ENCODE measurements at regions not wholly inside any gene's neighbourhood (a gene's known extent, or its start where the extent isn't known, plus 50 kb on each side); places are given as distances from the start of the nearest gene placed in this dataset.

- H3K4me1 Mint-ChIP-seq, result no peaks in the 10 kb centered on the region
These were observed 67.9 kb upstream of the ANO6 start for GRCh38 chr12:45148006-45148405.

GRCh38 chr12:45148619-45149018, 67.3 kb upstream of the ANO6 start:
- no peaks in the 10 kb centered on the region for H3K36me3 Mint-ChIP-seq
- peaks cover 2% of the 10 kb centered on the region for H3K27me3 Mint-ChIP-seq (ENCODE audit: low read depth)
- H3K27ac Mint-ChIP-seq, result no peak overlapping the region
- no peak for TF ChIP-seq CTCF (IDR thresholded peaks at IDR 0.05; ENCODE audit: unreplicated experiment)
- H3K9me3 Mint-ChIP-seq, result peaks cover 43% of the 10 kb centered on the region
- no peak overlapping the region for H3K4me3 Mint-ChIP-seq
- no peaks in the 10 kb centered on the region for H3K4me1 Mint-ChIP-seq
- DNase-seq (ENCODE audit: low spot score in 2 of 2, unreplicated experiment in 2 of 2), result no peak

More at GRCh38 chr12:45148006-45148405, 67.9 kb upstream of the ANO6 start:
- Mint-ChIP-seq H3K4me3 (no peak overlapping the region), H3K27ac (no peak overlapping the region), H3K9me3 (peaks cover 41% of the 10 kb centered on the region), H3K36me3 (no peaks in the 10 kb centered on the region), H3K27me3 (ENCODE audit: low read depth) (peaks cover 2% of the 10 kb centered on the region)
- no peak for DNase-seq (ENCODE audit: low spot score in 2 of 2, unreplicated experiment in 2 of 2)
- no peak for TF ChIP-seq CTCF (IDR thresholded peaks at IDR 0.05; ENCODE audit: unreplicated experiment)

- H3K27me3 Mint-ChIP-seq (ENCODE audit: low read depth), result peaks cover 3% of the 10 kb centered on the region
- H3K4me1 Mint-ChIP-seq, result no peaks in the 10 kb centered on the region
- TF ChIP-seq CTCF (IDR thresholded peaks at IDR 0.05; ENCODE audit: unreplicated experiment), result no peak
- DNase-seq (ENCODE audit: low spot score in 2 of 2, unreplicated experiment in 2 of 2), result no peak
- no peak overlapping the region for H3K27ac Mint-ChIP-seq
- peaks cover 33% of the 10 kb centered on the region for H3K9me3 Mint-ChIP-seq
- H3K4me3 Mint-ChIP-seq, result no peak overlapping the region
- peaks cover 6% of the 10 kb centered on the region for H3K36me3 Mint-ChIP-seq
These were observed 50.6 kb upstream of the ANO6 start for GRCh38 chr12:45165284-45165683.

- Mint-ChIP-seq H3K27ac (no peak overlapping the region), H3K36me3 (peaks cover 6% of the 10 kb centered on the region), H3K9me3 (peaks cover 29% of the 10 kb centered on the region), H3K27me3 (ENCODE audit: low read depth) (peaks cover 3% of the 10 kb centered on the region), H3K4me3 (no peak overlapping the region), H3K4me1 (no peaks in the 10 kb centered on the region)
- no peak for TF ChIP-seq CTCF (IDR thresholded peaks at IDR 0.05; ENCODE audit: unreplicated experiment)
- DNase-seq (ENCODE audit: low spot score in 2 of 2, unreplicated experiment in 2 of 2), result no peak
These were observed 49.8 kb upstream of the ANO6 start for GRCh38 chr12:45166056-45166455.
